ENCODE measurements at regions not wholly inside any gene's neighbourhood (a gene's known extent, or its start where the extent isn't known, plus 50 kb on each side); places are given as distances from the start of the nearest gene placed in this dataset.
A peak's percentile ranks its signal among the peaks of the same experiment; 100 is the strongest.

DNA sequence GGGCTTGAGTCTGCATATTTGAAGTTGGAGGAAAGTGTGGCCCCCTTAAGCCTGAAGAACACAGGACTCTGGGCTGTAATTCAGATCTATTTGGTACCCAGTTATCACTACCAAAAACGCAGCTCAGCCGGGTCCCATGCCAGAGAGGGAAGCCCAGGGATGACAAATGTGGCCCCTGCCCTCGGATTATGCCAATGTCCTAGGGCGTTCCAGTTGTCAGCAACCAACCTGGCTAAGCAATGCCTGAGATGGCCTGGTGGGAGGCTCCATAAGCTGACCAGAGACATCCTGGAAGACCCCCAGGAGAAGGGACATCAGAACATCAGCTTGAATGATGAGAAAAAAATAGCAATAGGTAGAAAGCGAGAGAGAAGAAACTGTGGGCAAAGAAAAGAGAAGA is 79.6 kb upstream of the UQCRFS1 start:
- no peak for DNase-seq

DNA sequence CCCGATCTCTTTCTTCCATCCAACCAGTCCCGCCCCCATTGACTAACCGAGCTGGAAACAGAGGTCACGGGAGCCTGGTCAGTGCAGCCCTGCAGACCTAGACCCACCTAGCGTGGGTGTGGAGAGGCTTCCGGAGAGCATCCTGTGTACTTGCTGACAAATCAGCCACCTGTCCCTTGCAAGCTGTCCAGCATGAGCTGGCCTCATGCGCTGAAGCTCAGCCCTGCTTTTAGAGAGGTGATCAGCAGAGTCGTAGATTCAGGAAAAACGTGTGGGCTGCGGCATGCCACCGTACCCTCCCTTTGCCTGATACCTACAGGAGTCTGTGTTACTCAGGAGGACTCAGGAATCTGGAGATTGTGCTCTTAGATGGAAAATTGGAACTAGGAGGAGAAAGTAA is 80.3 kb upstream of the UQCRFS1 start:
- no peak for DNase-seq

- DNase-seq = no peak
These were observed 80.9 kb upstream of the UQCRFS1 start for GRCh38 chr19:29293736-29294342.

GRCh38 chr19:29294343-29294811 is 81.4 kb upstream of the UQCRFS1 start:
- DNase-seq = no peak

- DNase-seq = no peak
These were observed 82.3 kb upstream of the UQCRFS1 start for GRCh38 chr19:29295285-29295684.

DNA sequence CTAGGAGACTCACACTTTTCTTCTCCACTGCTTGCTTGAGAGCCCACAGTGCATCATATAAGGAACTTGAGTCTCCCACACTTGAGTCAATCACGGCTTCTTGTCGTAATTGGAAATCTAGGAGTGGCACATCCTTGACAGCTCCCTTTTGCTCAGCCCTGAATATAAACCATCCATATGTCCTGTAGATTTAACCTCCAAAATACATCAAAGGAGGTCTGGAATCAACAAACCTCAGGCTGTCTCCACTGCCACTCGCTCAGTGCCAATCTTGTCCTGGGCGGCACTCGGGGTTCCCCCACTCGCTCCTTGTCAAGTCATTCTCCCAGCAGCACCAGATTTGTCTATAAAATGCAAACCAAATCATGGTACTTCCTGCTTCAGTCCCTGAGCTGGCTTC is 84.4 kb upstream of the UQCRFS1 start:
- DNase-seq = no peak

- DNase-seq = peak in 2 of 3 donors; percentile 19 to 39
These were observed 86.7 kb upstream of the UQCRFS1 start for GRCh38 chr19:29299416-29300380.

GRCh38 chr19:29302002-29302928 is 89.3 kb upstream of the UQCRFS1 start:
- no peak for DNase-seq

DNA sequence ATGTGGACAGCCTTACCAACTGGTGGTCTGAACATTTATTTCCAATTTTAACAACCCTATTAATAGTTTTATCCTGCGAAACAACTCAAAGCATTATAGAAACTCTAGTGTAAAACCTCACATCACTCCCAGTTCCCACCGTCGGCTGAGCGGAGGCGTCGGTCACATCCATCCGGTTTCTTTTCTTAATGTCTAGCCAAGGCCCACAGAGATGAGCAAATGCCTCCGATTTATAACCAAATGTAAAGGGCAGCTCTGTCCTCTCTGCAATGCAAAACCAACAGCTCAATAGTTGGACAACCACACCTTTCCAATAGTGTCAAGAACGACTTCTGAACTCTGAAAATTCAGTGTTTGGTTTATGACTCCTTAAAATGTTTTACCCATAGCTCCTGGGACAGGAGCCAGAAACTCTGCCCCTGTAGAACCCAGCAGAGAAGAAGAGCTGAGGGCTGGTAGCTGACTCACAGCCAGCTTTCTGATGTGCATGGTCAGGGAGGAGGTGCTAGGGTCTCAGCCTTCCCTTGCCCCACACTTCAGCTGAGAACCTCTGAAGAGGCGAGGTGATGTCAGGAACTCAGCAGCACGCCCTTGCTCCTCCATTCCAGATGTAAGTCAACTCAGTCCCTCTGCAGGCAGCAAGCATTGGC is 90.2 kb upstream of the UQCRFS1 start:
- no peak for DNase-seq

- no peak for DNase-seq
These were observed 90.8 kb upstream of the UQCRFS1 start for GRCh38 chr19:29303719-29304090.

DNA sequence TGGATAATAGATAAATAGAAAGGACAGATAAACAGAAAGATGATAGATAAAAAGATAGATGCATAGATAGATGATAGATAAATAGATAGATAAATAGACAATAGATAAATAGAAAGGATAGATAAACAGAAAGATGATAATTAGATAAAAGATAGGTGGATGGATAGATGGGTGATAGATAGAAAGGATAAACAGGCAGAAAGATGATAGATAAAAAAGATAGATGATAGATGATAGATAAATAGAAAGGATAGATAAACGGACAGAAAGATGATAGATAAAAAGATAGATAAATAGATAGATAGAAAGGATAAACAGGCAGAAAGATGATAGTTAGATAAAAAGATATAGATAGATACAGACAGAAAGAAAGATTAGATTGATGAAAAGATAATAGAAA is 92.3 kb upstream of the UQCRFS1 start:
- no peak for DNase-seq

DNA sequence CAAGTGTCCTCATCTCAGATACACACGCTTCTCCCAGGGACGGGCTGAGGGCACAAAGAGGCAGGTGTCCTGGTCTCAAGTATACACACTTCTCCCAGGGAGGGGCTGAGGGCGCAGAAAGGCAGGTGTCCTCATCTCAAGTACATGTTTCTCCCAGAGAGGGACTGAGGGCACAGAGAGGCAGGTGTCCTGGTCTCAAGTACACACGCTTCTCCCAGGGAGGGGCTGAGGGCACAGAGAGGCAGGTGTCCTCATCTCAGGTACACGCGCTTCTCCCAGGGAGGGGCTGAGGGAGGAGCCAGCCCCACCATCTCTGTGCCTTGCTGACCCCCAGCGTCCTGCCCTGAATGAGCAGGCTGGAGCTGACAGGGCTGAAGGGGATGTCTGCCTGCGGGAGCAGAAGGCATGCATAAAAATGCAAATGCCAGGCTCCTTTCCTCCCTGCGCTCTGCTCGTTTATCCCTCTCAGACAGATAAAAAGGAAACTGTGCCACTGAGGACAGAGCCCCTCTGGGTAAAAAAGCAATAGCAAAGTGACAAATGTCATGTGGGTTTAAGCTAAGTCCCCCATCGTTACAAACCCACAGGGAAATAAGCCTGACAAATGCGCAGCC is 96.1 kb upstream of the UQCRFS1 start:
- no peak for DNase-seq

- no peak for DNase-seq
These were observed 96.7 kb upstream of the UQCRFS1 start for GRCh38 chr19:29309637-29310036.

DNA sequence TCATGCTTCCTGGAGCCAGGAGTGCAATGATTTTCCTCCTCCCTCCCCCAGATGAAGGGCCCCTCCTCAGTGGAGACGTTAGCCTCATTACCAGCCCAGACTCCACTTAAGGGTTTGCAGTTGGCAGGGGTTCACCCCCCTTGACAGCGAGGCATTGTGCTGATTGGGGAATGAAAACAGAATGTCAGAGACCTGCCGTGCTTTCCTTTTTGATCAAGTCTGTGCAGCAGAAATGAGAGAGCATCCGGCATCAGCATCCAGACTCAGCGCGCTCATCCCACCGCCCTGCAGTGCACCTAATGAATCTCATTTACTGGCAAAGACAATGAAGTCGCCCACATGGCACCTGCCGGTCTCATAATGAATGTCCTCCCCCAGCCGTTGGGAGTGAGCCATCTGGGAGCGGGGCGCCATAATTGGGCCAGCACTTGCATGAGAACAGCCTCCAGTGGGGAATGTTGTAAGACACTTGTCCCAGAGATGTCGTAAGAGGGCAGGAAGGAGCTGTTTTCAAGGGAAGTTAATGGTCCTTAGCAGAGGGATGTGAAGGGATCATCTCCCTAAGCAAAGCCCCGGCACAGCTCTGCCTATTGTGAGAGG is 98.3 kb upstream of the UQCRFS1 start:
- DNase-seq = no peak

DNA sequence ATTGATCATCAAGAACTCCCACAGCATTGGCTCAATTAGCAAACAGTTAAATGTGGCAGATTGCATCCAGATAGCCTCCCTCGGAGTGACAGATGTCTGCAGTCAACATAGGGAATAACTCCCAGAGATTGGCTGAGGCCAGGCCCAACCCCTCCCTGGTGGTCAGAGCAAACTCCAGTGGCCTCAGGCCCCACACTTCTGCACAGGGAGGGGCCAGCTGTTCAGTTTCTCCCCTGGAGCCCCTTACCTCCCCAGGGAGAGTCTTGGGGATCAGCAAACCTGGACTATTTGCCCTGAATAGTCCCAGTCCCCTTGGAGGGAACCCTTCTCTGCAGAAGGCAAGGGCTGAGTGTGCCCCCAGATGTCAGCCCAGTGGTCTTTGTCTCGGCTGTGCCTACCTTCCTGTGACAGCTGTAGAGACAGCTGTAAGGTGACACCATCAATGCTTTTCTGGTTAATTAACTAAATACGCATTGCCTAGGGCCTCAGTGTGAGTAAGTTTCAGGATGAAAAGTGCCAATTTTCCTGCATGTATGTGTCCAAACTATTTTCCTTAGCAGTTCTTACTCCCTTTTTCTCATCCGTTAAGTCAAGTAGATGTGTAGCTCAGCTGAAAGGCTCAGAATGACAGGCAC is 102.7 kb upstream of the UQCRFS1 start:
- no peak for DNase-seq

GRCh38 chr19:29318581-29318980 is 105.6 kb upstream of the UQCRFS1 start:
- DNase-seq = no peak

DNA sequence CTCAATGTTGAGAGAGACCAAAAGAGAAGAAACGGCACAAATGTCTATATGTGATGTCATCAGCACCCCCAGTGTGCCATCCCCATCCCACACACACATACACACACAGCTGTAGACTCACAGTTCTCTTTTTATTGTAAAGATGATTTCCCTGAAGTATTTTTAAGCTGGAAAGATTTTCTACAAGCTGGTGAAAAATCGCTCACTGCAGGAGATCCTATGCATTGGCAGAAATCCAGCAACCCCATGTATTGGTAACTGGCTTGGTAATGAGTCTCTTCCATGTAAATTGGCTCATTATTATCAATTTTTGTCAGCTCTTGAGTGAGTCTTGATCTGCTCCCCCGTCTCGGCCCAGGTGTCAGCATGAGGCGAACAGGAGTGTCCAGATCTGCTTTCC is 107.1 kb upstream of the UQCRFS1 start:
- no peak for DNase-seq

DNA sequence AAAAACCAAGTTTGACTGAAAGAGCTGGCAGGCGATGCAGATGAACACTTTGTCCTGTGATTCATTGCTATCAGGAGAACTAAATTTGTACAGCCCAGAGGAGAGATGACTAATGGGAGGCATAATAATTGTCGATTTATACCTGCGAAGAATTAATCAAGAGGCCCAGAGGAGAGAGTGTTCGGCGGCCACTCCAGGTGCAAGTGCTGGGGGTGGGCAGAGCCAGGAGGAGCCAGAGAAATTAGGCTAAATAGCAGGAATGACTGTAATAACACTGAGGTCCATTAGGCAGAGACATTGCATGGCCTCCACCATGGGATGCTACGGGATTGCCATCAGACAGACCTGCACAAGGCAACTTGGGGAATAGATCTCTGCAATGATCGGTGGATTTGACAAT is 107.7 kb upstream of the UQCRFS1 start:
- no peak for DNase-seq

DNA sequence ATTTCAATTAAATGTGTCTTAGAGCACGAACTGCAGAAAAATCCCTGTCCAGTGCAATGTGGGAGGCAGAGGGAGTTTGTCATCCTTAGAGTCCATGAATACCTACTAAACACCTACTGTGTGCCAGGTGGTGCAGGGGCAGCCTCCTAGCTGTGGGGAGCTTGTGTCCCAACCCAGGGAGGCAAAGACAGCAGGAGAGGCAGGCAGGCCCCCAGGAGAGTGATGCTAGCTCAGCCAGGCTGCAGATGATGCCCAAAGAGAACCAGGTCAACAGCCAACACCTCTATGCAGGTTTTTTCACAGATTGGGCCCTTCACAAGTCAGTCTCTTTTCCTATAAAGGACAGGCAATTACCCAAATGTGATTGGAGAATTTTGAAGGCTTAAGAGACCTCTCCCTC is 108.2 kb upstream of the UQCRFS1 start:
- no peak for DNase-seq

DNA sequence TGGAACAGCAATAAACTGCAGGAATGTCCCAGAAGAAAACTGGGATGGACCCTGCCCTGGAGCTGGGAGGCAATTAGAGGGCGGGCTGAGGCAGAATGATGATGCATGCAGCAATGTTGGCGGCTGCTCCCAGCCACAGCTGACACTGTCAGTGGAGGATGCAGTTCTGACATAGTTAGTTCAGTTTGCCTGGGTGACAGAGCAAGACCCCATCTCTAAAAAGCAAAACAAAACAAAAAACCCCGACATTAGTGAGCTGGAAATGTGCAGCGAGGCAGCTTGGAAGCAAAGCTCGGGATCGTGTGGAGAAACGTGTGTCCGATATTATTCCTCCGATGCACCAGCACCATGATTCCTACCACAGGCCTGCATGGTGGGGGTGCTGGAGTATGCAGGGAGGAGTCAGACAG is 110.1 kb upstream of the UQCRFS1 start:
- DNase-seq = peak in 2 of 3 donors; percentile 7 to 20

Measured in muscle of back (tissue), 3 donors.